Hepatocyte (in vitro differentiated cells): ENCODE measurements at regions not wholly inside any gene's neighbourhood (a gene's known extent, or its start where the extent isn't known, plus 50 kb on each side); places are given as distances from the start of the nearest gene placed in this dataset.

Source experiments
- EZH2phosphoT487 ChIP-seq: fragments of 200-600 bp; sonication (generic); IDR thresholded peaks from one replicate; pipeline ENCODE4 v1.6.1; 2018; ENCODE audit warnings: antibody characterized with exemption, mild to moderate bottlenecking, low read depth, moderate library complexity; ENCODE audit not compliant: unreplicated experiment, severe bottlenecking
- TF ChIP-seq, protein P1 (sequence below): fragments of 200-600 bp; sonication (generic); IDR thresholded peaks from 2 replicates; pipeline ENCODE4 v1.5.1; 2016; ENCODE audit warnings: antibody characterized with exemption, mild to moderate bottlenecking; ENCODE audit not compliant: poor library complexity

GRCh38 chr1:242745079-242745478, 220.6 kb upstream of the PLD5 start:
- TF ChIP-seq, protein P1, sequence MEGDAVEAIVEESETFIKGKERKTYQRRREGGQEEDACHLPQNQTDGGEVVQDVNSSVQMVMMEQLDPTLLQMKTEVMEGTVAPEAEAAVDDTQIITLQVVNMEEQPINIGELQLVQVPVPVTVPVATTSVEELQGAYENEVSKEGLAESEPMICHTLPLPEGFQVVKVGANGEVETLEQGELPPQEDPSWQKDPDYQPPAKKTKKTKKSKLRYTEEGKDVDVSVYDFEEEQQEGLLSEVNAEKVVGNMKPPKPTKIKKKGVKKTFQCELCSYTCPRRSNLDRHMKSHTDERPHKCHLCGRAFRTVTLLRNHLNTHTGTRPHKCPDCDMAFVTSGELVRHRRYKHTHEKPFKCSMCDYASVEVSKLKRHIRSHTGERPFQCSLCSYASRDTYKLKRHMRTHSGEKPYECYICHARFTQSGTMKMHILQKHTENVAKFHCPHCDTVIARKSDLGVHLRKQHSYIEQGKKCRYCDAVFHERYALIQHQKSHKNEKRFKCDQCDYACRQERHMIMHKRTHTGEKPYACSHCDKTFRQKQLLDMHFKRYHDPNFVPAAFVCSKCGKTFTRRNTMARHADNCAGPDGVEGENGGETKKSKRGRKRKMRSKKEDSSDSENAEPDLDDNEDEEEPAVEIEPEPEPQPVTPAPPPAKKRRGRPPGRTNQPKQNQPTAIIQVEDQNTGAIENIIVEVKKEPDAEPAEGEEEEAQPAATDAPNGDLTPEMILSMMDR: no peak
- TF ChIP-seq EZH2phosphoT487: no peak
